HFFc6 (cell line): ENCODE measurements at regions not wholly inside any gene's neighbourhood (a gene's known extent, or its start where the extent isn't known, plus 50 kb on each side); places are given as distances from the start of the nearest gene placed in this dataset.
"Not testable (repeated sequence)": the region's sequence is repeated elsewhere in the genome, so short reads cannot be mapped to it uniquely, and the experiment has no call there.

ENCODE experiments used
- DNase-seq: peaks from one replicate; pipeline ENCODE4 v3.0.0-alpha.2; 2018
- H3K27ac Mint-ChIP-seq: 2 replicates; pipeline ENCODE4 v1.8.0; 2020; ENCODE audit warnings: mild to moderate bottlenecking, mixed read lengths
- H3K27me3 Mint-ChIP-seq: 2 replicates; pipeline ENCODE4 v1.8.0; 2021; ENCODE audit warnings: mild to moderate bottlenecking, moderate library complexity, mixed read lengths; ENCODE audit not compliant: insufficient read depth
- H3K36me3 Mint-ChIP-seq: 2 replicates; pipeline ENCODE4 v1.8.0; 2021; ENCODE audit warnings: low read depth, mixed read lengths
- H3K4me1 Mint-ChIP-seq: 2 replicates; pipeline ENCODE4 v1.8.0; 2020; ENCODE audit warnings: low read depth, mixed read lengths
- H3K4me3 Mint-ChIP-seq: 2 replicates; pipeline ENCODE4 v1.8.0; 2020; ENCODE audit warnings: mild to moderate bottlenecking, moderate library complexity, mixed read lengths
- H3K9me3 Mint-ChIP-seq: 2 replicates; pipeline ENCODE4 v1.8.0; 2020; ENCODE audit warnings: mild to moderate bottlenecking, mixed read lengths
- TF ChIP-seq, protein P1 (sequence below): fragments of 200-600 bp; sonication (generic); IDR thresholded peaks from 2 replicates; pipeline ENCODE4 v1.5.0; 2021; ENCODE audit warnings: antibody characterized with exemption, mild to moderate bottlenecking

DNA sequence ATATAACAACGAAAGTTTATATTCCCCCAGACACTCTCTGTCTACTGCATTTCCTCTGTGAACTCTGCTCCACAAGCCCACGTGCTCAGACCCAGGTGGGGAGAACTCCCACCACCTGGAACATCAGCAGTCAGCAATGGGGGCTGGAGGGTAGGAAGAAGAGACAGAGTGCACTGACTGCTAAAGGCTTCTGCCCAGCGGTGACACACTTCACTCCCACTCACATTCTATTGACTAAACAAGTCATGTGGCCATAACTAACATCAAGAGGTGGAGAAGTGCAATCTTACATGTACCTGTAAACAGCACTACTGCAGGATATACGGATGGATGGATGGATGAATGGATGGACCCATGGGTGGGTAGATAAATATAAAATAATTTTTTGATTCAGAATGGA is 122.2 kb downstream of the MPP7 start:
- TF ChIP-seq, protein P1, sequence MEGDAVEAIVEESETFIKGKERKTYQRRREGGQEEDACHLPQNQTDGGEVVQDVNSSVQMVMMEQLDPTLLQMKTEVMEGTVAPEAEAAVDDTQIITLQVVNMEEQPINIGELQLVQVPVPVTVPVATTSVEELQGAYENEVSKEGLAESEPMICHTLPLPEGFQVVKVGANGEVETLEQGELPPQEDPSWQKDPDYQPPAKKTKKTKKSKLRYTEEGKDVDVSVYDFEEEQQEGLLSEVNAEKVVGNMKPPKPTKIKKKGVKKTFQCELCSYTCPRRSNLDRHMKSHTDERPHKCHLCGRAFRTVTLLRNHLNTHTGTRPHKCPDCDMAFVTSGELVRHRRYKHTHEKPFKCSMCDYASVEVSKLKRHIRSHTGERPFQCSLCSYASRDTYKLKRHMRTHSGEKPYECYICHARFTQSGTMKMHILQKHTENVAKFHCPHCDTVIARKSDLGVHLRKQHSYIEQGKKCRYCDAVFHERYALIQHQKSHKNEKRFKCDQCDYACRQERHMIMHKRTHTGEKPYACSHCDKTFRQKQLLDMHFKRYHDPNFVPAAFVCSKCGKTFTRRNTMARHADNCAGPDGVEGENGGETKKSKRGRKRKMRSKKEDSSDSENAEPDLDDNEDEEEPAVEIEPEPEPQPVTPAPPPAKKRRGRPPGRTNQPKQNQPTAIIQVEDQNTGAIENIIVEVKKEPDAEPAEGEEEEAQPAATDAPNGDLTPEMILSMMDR = no peak
- peaks cover 43% of the 10 kb centered on the region for H3K4me1 Mint-ChIP-seq
- H3K27me3 Mint-ChIP-seq = peaks cover 2% of the 10 kb centered on the region
- no peak overlapping the region for H3K4me3 Mint-ChIP-seq
- no peaks in the 10 kb centered on the region for H3K36me3 Mint-ChIP-seq
- no peaks in the 10 kb centered on the region for H3K9me3 Mint-ChIP-seq
- no peak for DNase-seq
- no peak overlapping the region for H3K27ac Mint-ChIP-seq

DNA sequence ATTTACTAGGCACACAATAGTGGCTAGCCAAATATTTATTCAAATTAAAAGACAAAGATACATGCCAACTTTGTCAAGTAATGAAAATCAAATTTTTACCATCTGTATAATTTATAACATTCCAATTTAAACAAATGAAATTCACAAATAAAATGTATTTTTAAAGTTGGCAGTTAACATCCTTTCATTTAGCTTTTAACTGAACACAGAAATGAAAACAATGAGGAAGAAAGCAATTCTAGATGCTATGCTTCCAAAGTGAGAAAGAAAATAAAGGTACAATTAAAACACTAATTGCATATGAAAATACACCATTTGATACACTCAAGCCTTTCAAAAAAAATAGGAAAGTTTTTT is 123.1 kb downstream of the MPP7 start:
- no peak for DNase-seq
- no peak overlapping the region for H3K4me3 Mint-ChIP-seq
- TF ChIP-seq, protein P1 = peak; percentile 47
- H3K36me3 Mint-ChIP-seq = 0 out of 2 replicates have a peak, but pooled peaks cover under 1% of the 10 kb centered on the region
- no peak overlapping the region for H3K27ac Mint-ChIP-seq
- no peaks in the 10 kb centered on the region for H3K9me3 Mint-ChIP-seq
- peaks cover 2% of the 10 kb centered on the region; the same call in 1 of the 2 replicates for H3K27me3 Mint-ChIP-seq
- H3K4me1 Mint-ChIP-seq = peaks cover 46% of the 10 kb centered on the region

DNA sequence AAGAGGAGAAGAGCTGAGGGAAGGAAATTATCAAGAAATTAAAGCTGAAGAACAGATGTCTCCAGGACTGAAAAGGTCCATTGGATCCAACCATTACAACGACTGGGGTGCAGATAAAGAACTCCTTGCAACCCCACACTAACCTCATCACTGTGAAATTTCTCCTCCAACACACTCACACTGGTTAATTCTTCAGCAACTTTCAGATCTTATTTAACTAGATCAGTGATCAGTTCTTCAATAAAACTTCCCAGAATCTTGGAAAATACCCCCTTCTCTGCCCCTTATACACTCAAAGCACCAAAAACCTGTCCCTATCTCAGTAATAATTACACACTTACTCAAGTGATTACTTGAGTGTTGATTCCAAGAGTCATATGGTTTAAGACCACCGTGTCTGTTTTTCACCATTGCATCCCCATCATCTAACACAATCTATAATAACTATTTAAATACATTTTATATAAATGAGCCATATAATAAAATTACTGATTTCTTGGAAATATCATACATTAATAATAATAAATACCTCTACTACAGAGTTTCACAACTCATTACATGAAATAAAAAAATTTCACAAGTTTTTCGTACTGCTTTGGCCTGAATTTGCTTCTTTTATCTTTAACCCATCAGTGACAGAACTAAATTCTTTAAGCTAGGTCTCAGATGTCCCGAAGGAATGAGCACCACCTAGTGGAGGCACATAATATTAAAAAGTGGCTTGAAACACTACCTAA is 123.7 kb downstream of the MPP7 start:
- TF ChIP-seq, protein P1 = peak; percentile 97
- H3K4me3 Mint-ChIP-seq = peak overlapping the region; percentile 85
- peaks cover 46% of the 10 kb centered on the region for H3K4me1 Mint-ChIP-seq
- H3K36me3 Mint-ChIP-seq = 0 out of 2 replicates have a peak, but pooled peaks cover 3% of the 10 kb centered on the region
- peak overlapping the region; percentile 70 for H3K27ac Mint-ChIP-seq
- DNase-seq = peak; percentile 64
- peaks cover 2% of the 10 kb centered on the region; the same call in 1 of the 2 replicates for H3K27me3 Mint-ChIP-seq
- H3K9me3 Mint-ChIP-seq = no peaks in the 10 kb centered on the region

DNA sequence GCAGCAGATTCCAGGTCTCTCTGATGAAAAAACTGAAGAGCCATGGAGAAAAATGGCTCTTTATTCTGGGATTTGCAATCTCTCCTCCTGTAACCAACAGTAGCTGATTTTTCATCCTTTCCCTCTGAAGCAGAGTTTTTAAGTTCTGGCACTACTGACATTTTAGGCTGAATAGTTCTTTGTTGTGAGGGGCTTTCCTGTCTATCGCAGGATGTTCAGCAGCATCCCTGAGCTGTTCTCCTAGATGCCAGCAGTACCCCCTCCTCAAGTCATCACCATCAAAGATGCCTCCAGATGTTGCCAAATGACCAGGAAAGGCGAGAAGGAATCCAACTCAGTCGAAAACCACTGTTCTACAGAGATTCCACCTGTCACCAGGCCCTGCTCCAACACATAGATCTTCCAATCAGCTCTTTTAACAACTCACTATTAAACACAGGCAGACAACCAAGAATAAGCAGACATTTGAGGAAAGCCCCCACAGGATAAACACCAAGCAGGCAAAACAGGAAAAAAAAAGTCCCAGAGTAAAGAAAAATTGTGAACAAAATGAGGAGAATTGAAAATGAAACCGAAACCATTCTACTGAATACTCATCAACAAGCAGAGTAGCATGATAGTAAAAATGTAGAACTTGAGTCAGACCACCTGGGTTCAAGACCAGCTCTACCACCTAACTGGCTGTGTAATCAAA is 124.8 kb downstream of the MPP7 start:
- peak; percentile 7 for DNase-seq
- Mint-ChIP-seq H3K4me3 (peak overlapping the region; percentile 85), H3K27me3 (peaks cover 2% of the 10 kb centered on the region; the same call in 1 of the 2 replicates)

DNA sequence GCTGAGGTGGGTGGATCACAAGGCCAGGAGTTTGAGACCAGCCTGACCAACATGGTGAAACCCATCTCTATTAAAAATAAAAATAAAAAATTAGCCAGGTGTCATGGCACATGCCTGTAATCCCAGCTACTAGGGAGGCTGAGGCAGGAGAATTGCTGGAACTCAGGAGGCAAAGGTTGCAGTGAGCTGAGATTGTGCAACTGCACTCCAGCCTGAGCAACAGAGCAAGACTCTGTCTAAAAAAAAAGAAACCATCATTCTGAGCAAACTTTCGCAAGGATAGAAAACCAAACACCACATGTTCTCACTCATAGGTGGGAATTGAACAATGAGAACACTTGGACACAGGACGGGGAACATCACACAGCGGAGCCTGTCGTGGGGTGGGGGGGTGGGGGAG is 126.4 kb downstream of the MPP7 start:
- H3K27me3 Mint-ChIP-seq, DNase-seq, H3K27ac Mint-ChIP-seq, H3K36me3 Mint-ChIP-seq, H3K9me3 Mint-ChIP-seq, H3K4me3 Mint-ChIP-seq: not testable (repeated sequence)
- peaks cover 40% of the 10 kb centered on the region for H3K4me1 Mint-ChIP-seq

More for the DNA sequence above, 124.8 kb downstream of the MPP7 start:
- Mint-ChIP-seq H3K27ac (peak overlapping the region; percentile 70), H3K36me3 (0 out of 2 replicates have a peak, but pooled peaks cover 3% of the 10 kb centered on the region), H3K9me3 (no peaks in the 10 kb centered on the region), H3K4me1 (peaks cover 46% of the 10 kb centered on the region)
- TF ChIP-seq, protein P1 = no peak

DNA sequence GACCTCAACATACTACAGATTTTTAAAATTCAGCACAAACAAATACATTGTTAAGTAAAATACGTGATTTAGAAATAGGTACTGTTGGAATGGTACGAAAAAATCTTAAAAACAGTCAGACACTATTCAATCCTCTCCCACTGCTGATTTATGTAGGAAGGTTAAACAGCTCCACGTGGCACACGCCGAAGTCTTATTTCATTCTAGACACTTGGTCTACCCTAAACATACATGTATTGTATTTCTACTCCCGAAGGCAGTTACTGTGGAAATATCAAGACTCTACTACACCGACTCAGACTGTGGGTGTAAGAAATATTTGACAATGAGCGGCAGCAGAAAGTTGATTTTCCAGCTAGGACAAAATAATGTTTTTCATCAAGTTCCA is 130.6 kb downstream of the MPP7 start:
- H3K27ac Mint-ChIP-seq = no peak overlapping the region
- H3K9me3 Mint-ChIP-seq = no peaks in the 10 kb centered on the region
- no peak overlapping the region for H3K4me3 Mint-ChIP-seq
- peaks cover 18% of the 10 kb centered on the region for H3K4me1 Mint-ChIP-seq
- no peaks in the 10 kb centered on the region for H3K27me3 Mint-ChIP-seq
- peaks cover 8% of the 10 kb centered on the region; the same call in 1 of the 2 replicates for H3K36me3 Mint-ChIP-seq
- no peak for DNase-seq
- TF ChIP-seq, protein P1 = no peak
